HCT116 (cell line): ENCODE measurements at regions not wholly inside any gene's neighbourhood (a gene's known extent, or its start where the extent isn't known, plus 50 kb on each side); places are given as distances from the start of the nearest gene placed in this dataset.

ENCODE experiments used
- CTCF ChIP-seq, 3 experiments: fragments of 200-600 bp in 1 of 3; sonication (generic) in 1 of 3; IDR thresholded peaks in 2 of 3; conservative IDR thresholded peaks in 1 of 3; 2 replicates each; pipeline ENCODE4 v1.5.1; 2012 to 2017; ENCODE audit warnings: low read depth in 2 of 3, low read length in 2 of 3, antibody characterized with exemption in 1 of 3, borderline replicate concordance in 1 of 3, control low read depth in 1 of 3, mild to moderate bottlenecking in 1 of 3, mixed read lengths in 1 of 3, mixed run types in 1 of 3, moderate library complexity in 1 of 3; ENCODE audit not compliant: insufficient read depth in 1 of 3
- EZH2 ChIP-seq: fragments of 200-600 bp; sonication (generic); IDR thresholded peaks from 2 replicates; pipeline ENCODE4 v1.6.1; 2017; ENCODE audit warnings: antibody characterized with exemption, mixed run types
- FOSL1 ChIP-seq: IDR thresholded peaks from 2 replicates; pipeline ENCODE4 v1.6.1; 2012; ENCODE audit warnings: low read depth
- POLR2A ChIP-seq: IDR thresholded peaks from 2 replicates; pipeline ENCODE4 v1.7.0; 2011; ENCODE audit warnings: borderline replicate concordance; ENCODE audit not compliant: insufficient read depth, insufficient read length; ENCODE audit errors: extremely low read depth
- POLR2AphosphoS5 ChIP-seq: IDR thresholded peaks from 2 replicates; pipeline ENCODE4 v1.6.1; 2011; ENCODE audit warnings: mild to moderate bottlenecking, low read depth, low read length, moderate library complexity
- RAD21 ChIP-seq: IDR thresholded peaks from 2 replicates; pipeline ENCODE4 v1.6.1; 2012; ENCODE audit warnings: low read depth, mild to moderate bottlenecking
- REST ChIP-seq: IDR thresholded peaks from 2 replicates; pipeline ENCODE4 v1.6.1; 2012; ENCODE audit warnings: low read depth
- SIN3A ChIP-seq: IDR thresholded peaks from 2 replicates; pipeline ENCODE4 v1.6.1; 2012; ENCODE audit warnings: low read depth
- ZBTB33 ChIP-seq: IDR thresholded peaks from 2 replicates; pipeline ENCODE4 v1.6.1; 2011; ENCODE audit warnings: mild to moderate bottlenecking, low read length, moderate library complexity; ENCODE audit not compliant: insufficient replicate concordance; ENCODE audit errors: extremely low read depth
- TF ChIP-seq, protein P1 (sequence below): IDR thresholded peaks from 2 replicates; pipeline ENCODE4 v1.6.1; 2012

GRCh38 chr18:78676622-78677482, 302.8 kb upstream of the SALL3 start:
- TF ChIP-seq CTCF (IDR thresholded peaks at IDR 0.05 in 2 of 3, conservative IDR thresholded peaks at IDR 0.05 in 1 of 3; ENCODE audit: borderline replicate concordance in 1 of 3, insufficient read depth in 1 of 3, low read depth in 2 of 3, low read length in 2 of 3) (no peak), POLR2A (no peak), REST (no peak), POLR2AphosphoS5 (no peak), EZH2 (no peak), ZBTB33 (no peak), RAD21 (no peak), FOSL1 (no peak), SIN3A (no peak)
- TF ChIP-seq, protein P1, sequence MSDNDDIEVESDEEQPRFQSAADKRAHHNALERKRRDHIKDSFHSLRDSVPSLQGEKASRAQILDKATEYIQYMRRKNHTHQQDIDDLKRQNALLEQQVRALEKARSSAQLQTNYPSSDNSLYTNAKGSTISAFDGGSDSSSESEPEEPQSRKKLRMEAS: no peak
